B cell (primary cell): ENCODE measurements at regions not wholly inside any gene's neighbourhood (a gene's known extent, or its start where the extent isn't known, plus 50 kb on each side); places are given as distances from the start of the nearest gene placed in this dataset.

ENCODE experiments used
- EZH2 ChIP-seq: IDR thresholded peaks from 2 replicates; pipeline ENCODE4 v1.6.1; 2012; ENCODE audit warnings: borderline replicate concordance, low read depth, mild to moderate bottlenecking, moderate library complexity, low read length; ENCODE audit not compliant: insufficient read depth, poor library complexity, severe bottlenecking
- TF ChIP-seq, protein P1 (sequence below): fragments of 200-600 bp; IDR thresholded peaks from one replicate; pipeline ENCODE4 v1.8.0; 2022; ENCODE audit warnings: antibody characterized with exemption, mild to moderate bottlenecking

GRCh38 chr20:48400009-48400408 is 427.8 kb downstream of the PREX1 start:
- TF ChIP-seq, protein P1, sequence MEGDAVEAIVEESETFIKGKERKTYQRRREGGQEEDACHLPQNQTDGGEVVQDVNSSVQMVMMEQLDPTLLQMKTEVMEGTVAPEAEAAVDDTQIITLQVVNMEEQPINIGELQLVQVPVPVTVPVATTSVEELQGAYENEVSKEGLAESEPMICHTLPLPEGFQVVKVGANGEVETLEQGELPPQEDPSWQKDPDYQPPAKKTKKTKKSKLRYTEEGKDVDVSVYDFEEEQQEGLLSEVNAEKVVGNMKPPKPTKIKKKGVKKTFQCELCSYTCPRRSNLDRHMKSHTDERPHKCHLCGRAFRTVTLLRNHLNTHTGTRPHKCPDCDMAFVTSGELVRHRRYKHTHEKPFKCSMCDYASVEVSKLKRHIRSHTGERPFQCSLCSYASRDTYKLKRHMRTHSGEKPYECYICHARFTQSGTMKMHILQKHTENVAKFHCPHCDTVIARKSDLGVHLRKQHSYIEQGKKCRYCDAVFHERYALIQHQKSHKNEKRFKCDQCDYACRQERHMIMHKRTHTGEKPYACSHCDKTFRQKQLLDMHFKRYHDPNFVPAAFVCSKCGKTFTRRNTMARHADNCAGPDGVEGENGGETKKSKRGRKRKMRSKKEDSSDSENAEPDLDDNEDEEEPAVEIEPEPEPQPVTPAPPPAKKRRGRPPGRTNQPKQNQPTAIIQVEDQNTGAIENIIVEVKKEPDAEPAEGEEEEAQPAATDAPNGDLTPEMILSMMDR, result no peak
- TF ChIP-seq EZH2, result no peak
